ENCODE measurements at regions not wholly inside any gene's neighbourhood (a gene's known extent, or its start where the extent isn't known, plus 50 kb on each side); places are given as distances from the start of the nearest gene placed in this dataset.

GRCh38 chr4:117825600-117825999 lies 208.7 kb upstream of the NDST3 start:
- in situ Hi-C loops (cut with MboI; ENCODE audit: low pct_unique_long_range_greater_than_20kb in 2 of 9, low sequenced_read_pairs in 9 of 9, unreplicated experiment in 9 of 9): no loop called here
- no peak overlapping the region for H3K4me3 ChIP-seq
- no peak overlapping the region for H3K27ac ChIP-seq
- WGBS, 10 experiments: 0 to 20% (median 0%) methylated on average over 1 of the region's 1 CpG; no CpG with 5 or more reads in 2 of the 10 experiments
- peak in 5 of 8 experiments; percentile 85 to 91 (median 88) for ATAC-seq (replicated peaks in 6 of 8)
- H3K4me1 ChIP-seq (replicated peaks in 1 of 2): peaks cover 12 to 19% of the 10 kb centered on the region in 2 donors

- Histone ChIP-seq H3K27ac (no peak overlapping the region), H3K4me3 (no peak overlapping the region), H3K4me1 (replicated peaks in 1 of 2) (no peaks in the 10 kb centered on the region)
- 8 to 77% (median 44%) methylated on average over 1 to 7 of the region's 10 CpGs; no CpG with 5 or more reads in 3 of the 10 experiments for WGBS, 10 experiments
- peak in 3 of 8 experiments; percentile 27 to 53 (median 32) for ATAC-seq (replicated peaks in 6 of 8)
- in situ Hi-C loops (cut with MboI; ENCODE audit: low pct_unique_long_range_greater_than_20kb in 2 of 9, low sequenced_read_pairs in 9 of 9, unreplicated experiment in 9 of 9): no loop called here
Observed at GRCh38 chr4:117831060-117831683, 203.1 kb upstream of the NDST3 start.

- H3K4me1 ChIP-seq (replicated peaks in 1 of 2): no peaks in the 10 kb centered on the region
- no peak overlapping the region for H3K4me3 ChIP-seq
- ATAC-seq (replicated peaks in 6 of 8): no peak
- H3K27ac ChIP-seq: no peak overlapping the region
- WGBS, 10 experiments: 0 to 100% (median 88%) methylated on average over 1 to 6 of the region's 10 CpGs; no CpG with 5 or more reads in 4 of the 10 experiments
- in situ Hi-C loops (cut with MboI; ENCODE audit: low pct_unique_long_range_greater_than_20kb in 2 of 9, low sequenced_read_pairs in 9 of 9, unreplicated experiment in 9 of 9): no loop called here
Observed at GRCh38 chr4:117835566-117835965, 198.7 kb upstream of the NDST3 start.

- Histone ChIP-seq H3K27ac (no peak overlapping the region), H3K4me3 (no peak overlapping the region), H3K4me1 (replicated peaks in 1 of 2) (no peaks in the 10 kb centered on the region)
- ATAC-seq (replicated peaks in 6 of 8): peak in 2 of 8 experiments; percentile 62 to 67
- in situ Hi-C loops (cut with MboI; ENCODE audit: low pct_unique_long_range_greater_than_20kb in 2 of 9, low sequenced_read_pairs in 9 of 9, unreplicated experiment in 9 of 9): no loop called here
- WGBS, 10 experiments: 17 to 100% (median 82%) methylated on average over 1 of the region's 1 CpG; no CpG with 5 or more reads in 2 of the 10 experiments
Observed at GRCh38 chr4:117844594-117844993, 189.7 kb upstream of the NDST3 start.

- 0 to 100% (median 80%) methylated on average over 1 of the region's 1 CpG; no CpG with 5 or more reads in 3 of the 10 experiments for WGBS, 10 experiments
- ATAC-seq (replicated peaks in 6 of 8): no peak
- Histone ChIP-seq H3K4me3 (no peak overlapping the region), H3K4me1 (replicated peaks in 1 of 2) (no peaks in the 10 kb centered on the region), H3K27ac (no peak overlapping the region)
- in situ Hi-C loops (cut with MboI; ENCODE audit: low pct_unique_long_range_greater_than_20kb in 2 of 9, low sequenced_read_pairs in 9 of 9, unreplicated experiment in 9 of 9): no loop called here
Observed at GRCh38 chr4:117845270-117845669, 189.0 kb upstream of the NDST3 start.

- Histone ChIP-seq H3K27ac (no peak overlapping the region), H3K4me3 (no peak overlapping the region), H3K4me1 (replicated peaks in 1 of 2) (no peaks in the 10 kb centered on the region)
- in situ Hi-C loops (cut with MboI; ENCODE audit: low pct_unique_long_range_greater_than_20kb in 2 of 9, low sequenced_read_pairs in 9 of 9, unreplicated experiment in 9 of 9): no loop called here
- 0 to 100% (median 40%) methylated on average over 1 to 4 of the region's 4 CpGs; no CpG with 5 or more reads in 1 of the 10 experiments for WGBS, 10 experiments
- no peak for ATAC-seq (replicated peaks in 6 of 8)
Observed at GRCh38 chr4:117847849-117848248, 186.4 kb upstream of the NDST3 start.

GRCh38 chr4:117868201-117868600 lies 166.1 kb upstream of the NDST3 start:
- Histone ChIP-seq H3K27ac (no peak overlapping the region), H3K4me1 (replicated peaks in 1 of 2) (peaks cover 21 to 22% of the 10 kb centered on the region in 2 donors), H3K4me3 (no peak overlapping the region)
- ATAC-seq (replicated peaks in 6 of 8): peak in 3 of 8 experiments; percentile 21 to 36 (median 26)
- WGBS, 10 experiments: 14 to 100% (median 59%) methylated on average over 1 of the region's 1 CpG; no CpG with 5 or more reads in 2 of the 10 experiments
- in situ Hi-C loops (cut with MboI; ENCODE audit: low pct_unique_long_range_greater_than_20kb in 2 of 9, low sequenced_read_pairs in 9 of 9, unreplicated experiment in 9 of 9): no loop called here

- peak in 3 of 8 experiments; percentile 8 to 42 (median 39) for ATAC-seq (replicated peaks in 6 of 8)
- Histone ChIP-seq H3K4me3 (no peak overlapping the region), H3K4me1 (replicated peaks in 1 of 2) (peaks cover 10% of the 10 kb centered on the region in 2 donors), H3K27ac (no peak overlapping the region)
- 20 to 100% (median 83%) methylated on average over 1 to 2 of the region's 2 CpGs; no CpG with 5 or more reads in 2 of the 10 experiments for WGBS, 10 experiments
- in situ Hi-C loops (cut with MboI; ENCODE audit: low pct_unique_long_range_greater_than_20kb in 2 of 9, low sequenced_read_pairs in 9 of 9, unreplicated experiment in 9 of 9): no loop called here
Observed at GRCh38 chr4:117873779-117874178, 160.5 kb upstream of the NDST3 start.

- Histone ChIP-seq H3K4me1 (replicated peaks in 1 of 2) (peaks cover 9 to 10% of the 10 kb centered on the region in 2 donors), H3K4me3 (no peak overlapping the region), H3K27ac (no peak overlapping the region)
- 0 to 60% (median 0%) methylated on average over 1 of the region's 1 CpG; no CpG with 5 or more reads in 3 of the 10 experiments for WGBS, 10 experiments
- in situ Hi-C loops (cut with MboI; ENCODE audit: low pct_unique_long_range_greater_than_20kb in 2 of 9, low sequenced_read_pairs in 9 of 9, unreplicated experiment in 9 of 9): no loop called here
- peak; percentile 31 to 87 (median 74) for ATAC-seq (replicated peaks in 6 of 8)
Observed at GRCh38 chr4:117874216-117874615, 160.1 kb upstream of the NDST3 start.

- H3K27ac ChIP-seq: no peak overlapping the region
- H3K4me3 ChIP-seq: no peak overlapping the region
- ATAC-seq (replicated peaks in 6 of 8): no peak
- WGBS, 10 experiments: 4 to 100% (median 67%) methylated on average over 1 to 3 of the region's 3 CpGs; no CpG with 5 or more reads in 1 of the 10 experiments
- H3K4me1 ChIP-seq (replicated peaks in 1 of 2): no peaks in the 10 kb centered on the region
- in situ Hi-C loops (cut with MboI; ENCODE audit: low pct_unique_long_range_greater_than_20kb in 2 of 9, low sequenced_read_pairs in 9 of 9, unreplicated experiment in 9 of 9): no loop called here
Observed at GRCh38 chr4:117889978-117890377, 144.3 kb upstream of the NDST3 start.

GRCh38 chr4:117893207-117893606 lies 141.1 kb upstream of the NDST3 start:
- in situ Hi-C loops (cut with MboI; ENCODE audit: low pct_unique_long_range_greater_than_20kb in 2 of 9, low sequenced_read_pairs in 9 of 9, unreplicated experiment in 9 of 9): no loop called here
- Histone ChIP-seq H3K4me3 (no peak overlapping the region), H3K27ac (no peak overlapping the region), H3K4me1 (replicated peaks in 1 of 2) (no peaks in the 10 kb centered on the region)
- 0 to 100% (median 78%) methylated on average over 1 of the region's 1 CpG; no CpG with 5 or more reads in 2 of the 10 experiments for WGBS, 10 experiments
- no peak for ATAC-seq (replicated peaks in 6 of 8)

GRCh38 chr4:117898496-117898895 lies 135.8 kb upstream of the NDST3 start:
- H3K4me1 ChIP-seq (replicated peaks in 1 of 2): peaks cover 0 to 5% of the 10 kb centered on the region in 2 donors
- no peak overlapping the region for H3K4me3 ChIP-seq
- H3K27ac ChIP-seq: no peak overlapping the region
- in situ Hi-C loops (cut with MboI; ENCODE audit: low pct_unique_long_range_greater_than_20kb in 2 of 9, low sequenced_read_pairs in 9 of 9, unreplicated experiment in 9 of 9): no loop called here
- no peak for ATAC-seq (replicated peaks in 6 of 8)

- peak; percentile 27 to 93 (median 85) for ATAC-seq (replicated peaks in 6 of 8)
- in situ Hi-C loops (cut with MboI; ENCODE audit: low pct_unique_long_range_greater_than_20kb in 2 of 9, low sequenced_read_pairs in 9 of 9, unreplicated experiment in 9 of 9): no loop called here
- WGBS, 10 experiments: 0 to 48% (median 15%) methylated on average over 1 to 2 of the region's 2 CpGs; no CpG with 5 or more reads in 1 of the 10 experiments
Observed at GRCh38 chr4:117900832-117901231, 133.5 kb upstream of the NDST3 start.

GRCh38 chr4:117907646-117908045 lies 126.6 kb upstream of the NDST3 start:
- WGBS, 10 experiments: 60 to 100% (median 91%) methylated on average over 1 of the region's 1 CpG; no CpG with 5 or more reads in 7 of the 10 experiments
- peaks cover 8 to 12% of the 10 kb centered on the region in 2 donors for H3K4me1 ChIP-seq (replicated peaks in 1 of 2)
- no peak overlapping the region for H3K4me3 ChIP-seq
- H3K27ac ChIP-seq: no peak overlapping the region
- ATAC-seq (replicated peaks in 6 of 8): no peak
- in situ Hi-C loops (cut with MboI; ENCODE audit: low pct_unique_long_range_greater_than_20kb in 2 of 9, low sequenced_read_pairs in 9 of 9, unreplicated experiment in 9 of 9): no loop called here

More at GRCh38 chr4:117900832-117901231, 133.5 kb upstream of the NDST3 start:
- H3K27ac ChIP-seq: no peak overlapping the region
- no peak overlapping the region for H3K4me3 ChIP-seq
- H3K4me1 ChIP-seq (replicated peaks in 1 of 2): peaks cover 0 to 5% of the 10 kb centered on the region in 2 donors
